HepG2 (cell line): ENCODE measurements at regions not wholly inside any gene's neighbourhood (a gene's known extent, or its start where the extent isn't known, plus 50 kb on each side); places are given as distances from the start of the nearest gene placed in this dataset.

Source experiments
- ATAC-seq: fragments of 200-7000 bp; cut with Tn5 transposase; 3 replicates; pipeline ENCODE4 v1.9.1; 2020; ENCODE audit warnings: mild to moderate bottlenecking, moderate library complexity
- BruUV-seq: library from RNA; stranded (reverse); fragments of 400-500 nt; replicated peaks from 2 replicates; lab custom pipeline; 2021; lab: Mats Ljungman, UMichigan
- CTCF ChIA-PET: fragments of 300-600 bp; formaldehyde crosslinking; extraction: SDS; loops from one replicate; lab custom pipeline; 2021; ENCODE audit warnings: low total read pairs, inconsistent platforms, low intra/inter-chr PET ratio; lab: Yijun Ruan, JAX
- POLR2A ChIA-PET: fragments of 350-600 bp; sonication (Branson Sonifier 250); formaldehyde crosslinking; loops from one replicate; lab custom pipeline; 2020; ENCODE audit warnings: antibody characterized with exemption, inconsistent platforms; lab: Yijun Ruan, JAX
- DNase-seq: peaks from one replicate; pipeline ENCODE4 v3.0.0-alpha.2; 2015; ENCODE audit warnings: low spot score
- FAIRE-seq: peaks from 3 replicates; lab custom pipeline; 2011; peaks lifted over from hg19 to GRCh38; lab: Jason Lieb, UNC
- H2AFZ ChIP-seq: one replicate; pipeline ENCODE4 v1.6.1; 2011; ENCODE audit warnings: low read length, inconsistent platforms
- H3K27ac ChIP-seq: fragments of 300-600 bp; 3 replicates; pipeline ENCODE4 v1.8.0; 2011; ENCODE audit warnings: mixed run types, mild to moderate bottlenecking, mixed read lengths, low read length, inconsistent platforms; ENCODE audit not compliant: insufficient read depth; ENCODE audit errors: extremely low read length
- H3K27me3 ChIP-seq, 2 experiments: fragments of 200-600 bp in 1 of 2; 2 replicates in 1 of 2; 3 replicates in 1 of 2; pipeline versions ENCODE4 v1.6.0 to v1.8.0; 2011; ENCODE audit warnings: low read length in 2 of 2, mild to moderate bottlenecking in 2 of 2, moderate library complexity in 2 of 2, inconsistent platforms in 1 of 2; ENCODE audit not compliant: insufficient read depth in 2 of 2, control insufficient read depth in 1 of 2
- H3K36me3 ChIP-seq, 2 experiments: fragments of 200-600 bp in 1 of 2; replicated peaks in 1 of 2; 2 replicates in 1 of 2; 3 replicates in 1 of 2; pipeline versions ENCODE4 v1.5.1 to v1.8.0; 2011; ENCODE audit warnings: low read length in 2 of 2, inconsistent platforms in 1 of 2; ENCODE audit not compliant: insufficient read depth in 2 of 2, control insufficient read depth in 1 of 2
- H3K4me1 ChIP-seq: 2 replicates; pipeline ENCODE4 v1.5.1; 2012; ENCODE audit warnings: low read length, inconsistent platforms; ENCODE audit not compliant: insufficient read depth
- H3K4me2 ChIP-seq: 2 replicates; pipeline ENCODE4 v1.6.0; 2011; ENCODE audit warnings: low read depth, low read length, inconsistent platforms
- H3K4me3 ChIP-seq, 3 experiments: fragments of 200-600 bp in 1 of 3; sonication (generic), shearing (Covaris generic) in 1 of 3; replicated peaks in 1 of 3; 2 replicates each; pipeline ENCODE4 v1.5.1; 2011 to 2016; ENCODE audit warnings: low read length in 3 of 3, inconsistent platforms in 2 of 3, low read depth in 2 of 3, mild to moderate bottlenecking in 2 of 3, control low read depth in 1 of 3, mixed read lengths in 1 of 3; ENCODE audit not compliant: insufficient read depth in 1 of 3
- H3K79me2 ChIP-seq: one replicate; pipeline ENCODE4 v1.6.1; 2011; ENCODE audit warnings: low read length, inconsistent platforms; ENCODE audit not compliant: insufficient read depth
- H3K9ac ChIP-seq: 2 replicates; pipeline ENCODE4 v1.6.0; 2011; ENCODE audit warnings: mild to moderate bottlenecking, low read depth, low read length, inconsistent platforms; ENCODE audit not compliant: insufficient read depth
- H3K9me3 ChIP-seq: 2 replicates; pipeline ENCODE4 v1.5.1; 2012; ENCODE audit warnings: mild to moderate bottlenecking, low read length
- H4K20me1 ChIP-seq: 2 replicates; pipeline ENCODE4 v1.6.0; 2011; ENCODE audit warnings: inconsistent platforms, mild to moderate bottlenecking, low read length, moderate library complexity; ENCODE audit not compliant: insufficient read depth
- MIXL1 ChIP-seq: IDR thresholded peaks from 2 replicates; pipeline ENCODE4 v1.6.1; 2016
- SRSF9 ChIP-seq: fragments of 200-400 bp; formaldehyde crosslinking; IDR thresholded peaks from 2 replicates; pipeline ENCODE4 v1.6.1; 2018; ENCODE audit warnings: borderline replicate concordance, mild to moderate bottlenecking, low read depth, low read length; ENCODE audit not compliant: insufficient read depth, poor library complexity, severe bottlenecking
- ZIK1 ChIP-seq: sonication (generic); formaldehyde crosslinking; IDR thresholded peaks from 2 replicates; pipeline ENCODE4 v1.5.0; 2020; ENCODE audit warnings: mild to moderate bottlenecking, low read depth, missing genetic modification reagents, borderline replicate concordance
- ZNF160 ChIP-seq: sonication (generic); formaldehyde crosslinking; IDR thresholded peaks from 2 replicates; pipeline ENCODE4 v1.8.0; 2022; ENCODE audit warnings: mild to moderate bottlenecking, inconsistent platforms, missing genetic modification reagents
- ZNF17 ChIP-seq: sonication (generic); formaldehyde crosslinking; IDR thresholded peaks from 2 replicates; pipeline ENCODE4 v1.5.0; 2020; ENCODE audit warnings: mild to moderate bottlenecking, missing genetic modification reagents
- ZNF75D ChIP-seq: sonication (generic); formaldehyde crosslinking; IDR thresholded peaks from 2 replicates; pipeline ENCODE4 v1.8.1; 2023; ENCODE audit warnings: missing genetic modification reagents, mild to moderate bottlenecking, borderline replicate concordance
- ZNF775 ChIP-seq: sonication (generic); formaldehyde crosslinking; IDR thresholded peaks from 2 replicates; pipeline ENCODE4 v1.4.0; 2020; ENCODE audit warnings: missing genetic modification reagents, mild to moderate bottlenecking, moderate library complexity, borderline replicate concordance
- WGBS: methylation state at CpG from one replicate; pipeline ENCODE4 v1.1.6; 2017; ENCODE audit warnings: low lambda C conversion rate; 5-methylcytosine and 5-hydroxymethylcytosine counted together
- in situ Hi-C: cut with HindIII; loops from 2 replicates; pipeline ENCODE4 v1.10.0; 2017; ENCODE audit warnings: low pct_unique_long_range_greater_than_20kb; ENCODE audit not compliant: extremely low pct_ligation_motif_present
- intact Hi-C: fragments of 100-400 bp; cut with micrococcal nuclease; formaldehyde crosslinking; loops from one replicate; pipeline ENCODE4 v1.10.0; 2022; ENCODE audit not compliant: unreplicated experiment
- TF ChIP-seq, protein P1 (sequence below): sonication (generic); formaldehyde crosslinking; IDR thresholded peaks from 2 replicates; pipeline ENCODE4 v1.4.0; 2020; ENCODE audit warnings: mild to moderate bottlenecking, missing genetic modification reagents
- TF ChIP-seq, protein P2 (sequence below): sonication (generic); formaldehyde crosslinking; IDR thresholded peaks from 2 replicates; pipeline ENCODE4 v1.4.0; 2020; ENCODE audit warnings: mild to moderate bottlenecking, missing genetic modification reagents

- POLR2A ChIA-PET, result no interaction called here
- Histone ChIP-seq H3K4me1 (no peaks in the 10 kb centered on the region), H3K4me3 (no peak overlapping the region), H3K9ac (no peak overlapping the region), H2AFZ (no peak overlapping the region), H4K20me1 (no peaks in the 10 kb centered on the region), H3K9me3 (no peaks in the 10 kb centered on the region), H3K79me2 (no peaks in the 10 kb centered on the region), H3K36me3 (no peaks in the 10 kb centered on the region), H3K27ac (no peak overlapping the region), H3K4me2 (no peak overlapping the region), H3K27me3 (peaks cover 0 to 23% of the 10 kb centered on the region in 2 experiments; a peak in 2 of 5 replicates)
- in situ Hi-C loops (no loop called here), intact Hi-C loops (no loop called here)
- TF ChIP-seq ZNF160 (CRISPR knock-in tag) (no peak), ZNF75D (CRISPR knock-in tag) (no peak), ZIK1 (CRISPR knock-in tag) (no peak), ZNF775 (CRISPR knock-in tag) (no peak), MIXL1 (no peak), SRSF9 (no peak), ZNF17 (CRISPR knock-in tag) (no peak)
- TF ChIP-seq, protein P1, sequence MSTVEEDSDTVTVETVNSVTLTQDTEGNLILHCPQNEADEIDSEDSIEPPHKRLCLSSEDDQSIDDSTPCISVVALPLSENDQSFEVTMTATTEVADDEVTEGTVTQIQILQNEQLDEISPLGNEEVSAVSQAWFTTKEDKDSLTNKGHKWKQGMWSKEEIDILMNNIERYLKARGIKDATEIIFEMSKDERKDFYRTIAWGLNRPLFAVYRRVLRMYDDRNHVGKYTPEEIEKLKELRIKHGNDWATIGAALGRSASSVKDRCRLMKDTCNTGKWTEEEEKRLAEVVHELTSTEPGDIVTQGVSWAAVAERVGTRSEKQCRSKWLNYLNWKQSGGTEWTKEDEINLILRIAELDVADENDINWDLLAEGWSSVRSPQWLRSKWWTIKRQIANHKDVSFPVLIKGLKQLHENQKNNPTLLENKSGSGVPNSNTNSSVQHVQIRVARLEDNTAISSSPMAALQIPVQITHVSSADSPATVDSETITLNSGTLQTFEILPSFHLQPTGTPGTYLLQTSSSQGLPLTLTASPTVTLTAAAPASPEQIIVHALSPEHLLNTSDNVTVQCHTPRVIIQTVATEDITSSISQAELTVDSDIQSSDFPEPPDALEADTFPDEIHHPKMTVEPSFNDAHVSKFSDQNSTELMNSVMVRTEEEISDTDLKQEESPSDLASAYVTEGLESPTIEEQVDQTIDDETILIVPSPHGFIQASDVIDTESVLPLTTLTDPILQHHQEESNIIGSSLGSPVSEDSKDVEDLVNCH, result no peak
- TF ChIP-seq, protein P2, sequence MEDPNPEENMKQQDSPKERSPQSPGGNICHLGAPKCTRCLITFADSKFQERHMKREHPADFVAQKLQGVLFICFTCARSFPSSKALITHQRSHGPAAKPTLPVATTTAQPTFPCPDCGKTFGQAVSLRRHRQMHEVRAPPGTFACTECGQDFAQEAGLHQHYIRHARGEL (CRISPR knock-in tag), result no peak
- BruUV-seq, result no TSS peak
- FAIRE-seq (no peak), DNase-seq (no peak), ATAC-seq (no peak)
- WGBS, result 22% methylated on average over 6 of the region's 6 CpGs
- CTCF ChIA-PET, result no interaction called here
Observed at GRCh38 chr9:96183751-96184150, 118.2 kb downstream of the HSD17B3 start.
